AG20443 (cell line): ENCODE measurements at regions not wholly inside any gene's neighbourhood (a gene's known extent, or its start where the extent isn't known, plus 50 kb on each side); places are given as distances from the start of the nearest gene placed in this dataset.

Experiments
- DNase-seq: peaks from one replicate; pipeline ENCODE4 v3.0.0; 2012; ENCODE audit warnings: low spot score, mixed read lengths

DNA sequence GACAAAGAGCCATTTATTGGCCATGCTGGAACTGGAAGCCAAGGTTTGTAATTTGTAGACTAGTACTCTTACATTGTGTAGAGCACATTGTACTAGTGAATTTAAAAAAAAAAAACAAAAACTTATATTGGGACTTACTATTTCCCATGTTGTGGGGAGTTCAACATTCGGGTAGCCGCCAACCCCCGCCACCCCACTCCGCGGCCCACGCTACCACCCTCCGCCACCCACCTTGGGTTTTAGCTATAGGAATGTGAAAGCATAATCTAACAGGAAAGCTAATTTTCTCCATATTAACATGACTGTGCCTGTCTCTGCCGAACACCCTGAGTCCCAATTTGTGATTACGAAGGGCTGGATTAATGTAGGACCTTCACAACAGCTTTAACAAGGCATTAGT, 275.8 kb downstream of the FIGN start:
- no peak for DNase-seq

- DNase-seq, result no peak
Measured at GRCh38 chr2:163456953-163457743, 278.7 kb downstream of the FIGN start.

GRCh38 chr2:163455815-163456214, 280.0 kb downstream of the FIGN start:
- no peak for DNase-seq

DNA sequence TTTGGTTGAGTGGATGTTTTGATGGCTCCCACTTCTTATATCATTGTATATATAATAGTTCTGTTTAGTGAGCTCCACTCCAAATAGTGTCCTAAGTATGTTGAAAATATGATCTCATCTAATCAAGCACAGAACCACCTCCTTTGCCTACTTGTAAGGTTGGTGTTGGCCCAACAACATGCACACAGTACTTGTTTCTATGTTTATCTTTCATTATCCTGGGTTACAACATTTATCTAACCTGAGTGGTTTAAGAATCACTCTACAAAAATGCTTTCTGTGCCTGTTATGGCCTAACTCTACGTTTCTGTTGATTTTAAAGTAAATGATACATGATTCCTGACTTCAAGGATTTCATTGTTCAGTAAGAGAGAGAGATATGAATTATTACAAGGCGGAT, 281.9 kb downstream of the FIGN start:
- no peak for DNase-seq

- no peak for DNase-seq
Measured at GRCh38 chr2:163441603-163442002, 294.2 kb downstream of the FIGN start.

DNA sequence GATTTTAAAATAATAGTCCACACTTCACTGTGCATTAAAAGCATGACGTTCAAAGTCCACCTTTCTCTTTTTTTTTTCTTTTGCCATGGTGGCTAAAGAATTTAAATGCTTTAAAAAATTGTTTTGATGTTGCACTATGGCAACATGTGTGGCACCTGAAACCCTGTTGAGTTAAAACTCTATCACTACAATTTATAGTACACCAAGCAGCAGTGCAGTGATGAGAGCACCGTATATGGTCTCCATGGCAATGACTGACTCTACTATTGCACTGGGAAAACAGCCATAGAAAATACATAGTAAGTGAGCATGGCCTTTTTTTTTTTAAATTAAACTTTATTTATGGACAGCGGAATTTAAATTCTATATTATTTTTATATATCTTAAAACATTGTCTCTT, 298.8 kb downstream of the FIGN start:
- no peak for DNase-seq

GRCh38 chr2:163428187-163428586, 307.6 kb downstream of the FIGN start:
- no peak for DNase-seq

DNA sequence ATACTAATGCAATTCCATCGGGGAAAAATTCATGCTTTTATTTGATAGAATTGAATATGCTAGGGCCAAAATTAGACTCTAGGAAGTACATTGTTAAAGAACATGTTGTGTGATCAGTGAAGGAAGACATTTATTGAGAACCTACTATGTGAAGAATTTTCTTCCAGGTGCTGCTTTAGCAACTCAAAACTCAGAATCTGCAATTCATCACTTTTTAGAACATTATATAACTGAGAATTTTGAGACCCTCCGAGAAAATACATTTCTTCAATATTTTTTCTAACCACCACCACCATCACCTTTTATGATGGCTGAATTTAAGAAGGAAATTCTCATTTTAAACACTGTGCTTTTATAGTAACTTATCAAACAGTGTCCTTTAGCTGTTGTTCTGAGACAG, 315.2 kb downstream of the FIGN start:
- no peak for DNase-seq

GRCh38 chr2:163419000-163419830, 316.6 kb downstream of the FIGN start:
- no peak for DNase-seq

DNA sequence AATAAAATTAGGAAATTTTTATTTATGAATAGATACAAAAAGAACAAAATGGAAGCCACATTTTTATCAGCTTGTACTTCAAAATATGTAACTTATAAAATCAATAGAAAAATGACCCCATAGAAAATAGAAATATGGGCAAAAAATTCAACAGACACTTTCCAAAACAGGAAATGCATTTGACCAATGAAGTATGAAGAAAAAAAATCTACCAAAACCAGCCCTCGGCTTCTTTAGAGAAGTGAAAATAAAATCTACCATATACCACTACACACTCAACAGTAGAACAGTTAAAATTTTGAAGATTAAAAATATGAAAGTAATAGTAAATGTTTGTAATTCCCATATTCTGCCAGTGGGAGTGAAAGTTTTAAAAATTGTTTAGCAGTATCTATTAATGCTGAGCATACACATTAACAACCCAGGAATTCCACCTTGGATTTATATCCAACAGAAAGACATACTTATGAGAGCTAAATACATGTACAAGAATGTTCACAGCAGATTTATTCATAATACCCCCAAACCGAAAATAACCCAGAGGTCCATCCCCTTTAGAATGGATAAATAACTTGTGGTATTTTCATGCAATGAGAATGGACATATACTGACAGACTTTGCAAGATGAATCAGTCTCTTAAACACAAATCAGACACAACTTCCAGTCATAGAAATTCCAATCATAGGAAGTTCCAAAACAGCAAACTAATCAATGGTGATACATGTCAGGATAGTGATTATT, 318.0 kb downstream of the FIGN start:
- DNase-seq, result no peak

DNA sequence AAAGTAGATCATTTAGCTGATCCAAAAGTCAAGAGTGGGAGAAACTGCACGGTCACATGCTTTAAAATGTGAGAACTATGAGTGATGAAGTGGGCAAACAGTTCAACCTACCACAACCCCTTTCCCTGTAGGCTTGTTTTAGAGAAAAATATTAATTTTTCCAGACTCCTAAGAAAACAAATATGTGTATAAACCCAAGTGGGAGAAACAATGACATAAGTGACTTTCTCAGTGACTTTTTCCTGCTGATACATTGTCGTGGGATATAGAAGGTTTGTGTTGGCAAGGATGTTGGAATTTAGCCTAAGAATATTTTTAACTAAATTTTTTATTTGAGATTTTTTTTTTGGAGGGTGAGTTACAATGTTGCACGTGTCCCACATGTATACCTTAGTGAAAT, 321.7 kb downstream of the FIGN start:
- DNase-seq, result no peak

GRCh38 chr2:163407296-163407695, 328.5 kb downstream of the FIGN start:
- no peak for DNase-seq

- no peak for DNase-seq
Measured at GRCh38 chr2:163405298-163405697, 330.5 kb downstream of the FIGN start.

DNA sequence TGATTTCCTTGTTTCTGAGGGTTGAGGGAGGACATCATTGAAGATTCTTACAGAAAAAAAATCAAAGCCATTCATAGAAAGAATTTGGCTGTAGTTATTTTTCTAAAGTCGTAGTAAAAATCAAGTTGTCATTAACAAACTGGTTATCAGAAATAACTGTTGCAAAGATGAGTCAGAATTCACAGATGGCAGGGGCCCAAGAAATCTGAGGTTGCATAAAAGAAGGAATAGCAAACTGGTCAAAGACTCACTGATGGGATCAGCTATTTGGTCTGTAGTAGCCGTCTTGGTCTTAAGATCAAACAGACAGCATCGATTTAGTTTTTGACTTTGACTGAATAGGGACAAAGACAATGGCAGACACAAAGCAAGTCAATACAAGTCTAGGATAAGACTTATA, 334.3 kb downstream of the FIGN start:
- DNase-seq, result no peak

DNA sequence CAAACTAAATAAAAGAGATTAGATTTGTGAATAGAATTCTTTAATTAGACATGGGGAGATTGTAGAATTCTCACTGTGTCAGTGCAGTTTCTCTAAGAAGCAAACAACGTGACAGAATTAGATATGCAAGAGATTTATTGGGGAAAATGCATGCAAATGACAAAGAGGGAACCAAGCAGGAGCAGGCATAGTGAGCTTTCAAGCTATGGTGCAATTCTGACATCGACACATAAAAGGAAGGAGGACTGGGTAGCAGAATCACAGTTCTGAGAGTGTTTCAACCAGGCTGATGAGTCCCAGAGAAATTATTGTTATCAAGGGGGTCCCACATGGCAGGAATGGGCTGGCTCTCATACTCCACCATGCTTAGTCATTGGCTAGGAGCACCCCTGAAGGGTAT, 338.4 kb downstream of the FIGN start:
- no peak for DNase-seq

- DNase-seq, result no peak
Measured at GRCh38 chr2:163395602-163396001, 340.2 kb downstream of the FIGN start.

GRCh38 chr2:163389838-163390237, 346.0 kb downstream of the FIGN start:
- DNase-seq, result no peak

DNA sequence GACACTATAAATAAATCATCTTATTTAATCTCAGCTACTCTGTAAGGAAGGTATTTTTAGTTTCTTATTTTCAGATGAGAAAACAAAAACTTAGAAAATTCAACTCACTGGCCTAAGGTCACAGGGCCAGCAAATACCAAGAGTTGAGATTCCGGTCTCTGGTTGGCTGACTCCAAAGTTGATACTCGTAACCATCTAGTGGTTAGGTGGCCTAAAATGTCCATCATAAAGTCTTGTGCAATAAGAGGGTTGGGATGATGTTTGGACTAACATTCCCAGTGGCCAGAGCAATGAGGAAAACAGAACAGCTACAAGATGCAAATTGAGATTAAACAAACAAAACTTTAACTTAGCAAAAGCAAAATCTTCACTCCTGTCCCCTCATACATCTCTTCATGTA, 360.3 kb downstream of the FIGN start:
- no peak for DNase-seq

DNA sequence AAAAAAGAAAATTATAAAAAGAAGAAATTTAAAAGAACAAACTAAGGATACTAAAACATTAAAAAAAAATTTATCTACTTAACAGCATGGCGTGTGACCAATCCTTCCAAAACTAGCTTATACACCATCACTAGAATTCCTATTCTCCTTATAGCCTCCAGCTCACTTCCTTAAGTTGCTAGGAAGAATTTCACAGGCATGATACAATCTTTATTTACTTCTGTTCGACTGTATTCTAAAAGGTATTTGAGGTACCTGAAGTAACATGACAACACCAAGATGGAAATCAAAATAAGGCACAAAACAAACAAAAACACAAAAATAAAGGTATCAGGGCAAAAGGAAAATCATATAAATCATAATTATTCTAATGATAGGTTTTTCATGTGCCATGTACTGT, 360.7 kb downstream of the FIGN start:
- DNase-seq, result no peak

DNA sequence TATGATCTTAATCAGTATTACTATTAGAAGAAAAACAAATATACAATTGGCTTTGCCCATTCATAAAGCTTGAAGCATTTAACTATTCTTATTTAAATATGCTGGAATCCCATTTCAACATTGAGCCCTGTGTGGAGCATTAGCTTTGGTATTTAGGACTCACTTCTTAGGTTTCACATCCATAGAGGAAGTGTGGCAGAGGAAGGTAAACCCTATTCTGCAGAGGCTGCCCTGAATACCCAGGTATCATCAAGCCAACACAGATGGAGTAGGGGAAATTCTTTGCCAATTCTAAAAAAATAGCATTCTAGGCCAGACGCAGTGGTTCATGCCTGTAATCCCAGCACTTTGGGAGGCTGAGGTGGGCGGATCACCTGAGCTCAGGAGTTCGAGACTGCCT, 361.5 kb downstream of the FIGN start:
- no peak for DNase-seq

DNA sequence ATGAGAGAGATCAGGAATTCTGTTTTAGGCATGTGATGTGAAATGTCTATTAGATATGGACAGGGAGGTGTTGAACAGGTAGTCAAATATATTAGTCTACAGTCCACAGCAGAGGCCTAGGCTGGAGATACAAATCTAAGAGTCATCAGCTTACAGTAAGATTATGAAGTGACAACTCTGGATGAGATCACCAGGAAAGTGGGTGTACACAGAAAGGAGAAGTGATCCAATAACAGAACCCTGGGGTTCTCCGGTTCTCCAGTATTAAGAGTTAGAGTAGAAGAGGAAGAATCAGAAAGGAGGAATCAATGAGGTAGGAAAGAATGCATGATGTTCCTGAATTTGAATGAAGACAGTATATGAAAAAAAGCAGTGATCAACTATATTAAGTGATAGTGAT, 362.3 kb downstream of the FIGN start:
- no peak for DNase-seq

GRCh38 chr2:163370169-163370886, 365.5 kb downstream of the FIGN start:
- DNase-seq, result no peak
